Karpas-422 (cell line): ENCODE measurements at regions not wholly inside any gene's neighbourhood (a gene's known extent, or its start where the extent isn't known, plus 50 kb on each side); places are given as distances from the start of the nearest gene placed in this dataset.

Experiments
- DNase-seq: peaks from one replicate; pipeline ENCODE4 v3.0.0-alpha.2; 2015
- H2AFZ ChIP-seq: fragments of 200-600 bp; sonication (generic); 2 replicates; pipeline ENCODE4 v1.6.1; 2014; ENCODE audit warnings: antibody characterized with exemption, low read length, mixed read lengths
- H3K27ac ChIP-seq: fragments of 200-600 bp; sonication (generic); 2 replicates; pipeline ENCODE4 v1.5.1; 2014; ENCODE audit warnings: mild to moderate bottlenecking, low read length, moderate library complexity
- H3K27me3 ChIP-seq: fragments of 200-600 bp; sonication (generic); 2 replicates; pipeline ENCODE4 v1.6.1; 2014; ENCODE audit warnings: low read length, mixed read lengths
- H3K36me3 ChIP-seq: fragments of 200-600 bp; sonication (generic); 2 replicates; pipeline ENCODE4 v1.6.1; 2014; ENCODE audit warnings: low read length, mixed read lengths; ENCODE audit not compliant: insufficient read depth
- H3K4me1 ChIP-seq: fragments of 200-600 bp; sonication (generic); 2 replicates; pipeline ENCODE4 v1.6.1; 2014; ENCODE audit warnings: mild to moderate bottlenecking, low read length, mixed read lengths
- H3K4me2 ChIP-seq: fragments of 200-600 bp; sonication (generic); 2 replicates; pipeline ENCODE4 v1.6.1; 2014; ENCODE audit warnings: low read length, low read depth, mild to moderate bottlenecking; ENCODE audit not compliant: poor library complexity, severe bottlenecking
- H3K4me3 ChIP-seq: fragments of 200-600 bp; sonication (generic); 2 replicates; pipeline ENCODE4 v1.5.1; 2014; ENCODE audit warnings: mild to moderate bottlenecking, antibody characterized with exemption, low read length, mixed read lengths
- H3K79me2 ChIP-seq: fragments of 200-600 bp; sonication (generic); 2 replicates; pipeline ENCODE4 v1.6.1; 2014; ENCODE audit warnings: mild to moderate bottlenecking, low read length, mixed read lengths
- H3K9ac ChIP-seq: fragments of 200-600 bp; sonication (generic); 2 replicates; pipeline ENCODE4 v1.6.0; 2014; ENCODE audit warnings: low read length
- H3K9me2 ChIP-seq: fragments of 200-600 bp; sonication (generic), shearing (Covaris generic); replicated peaks from 2 replicates; pipeline ENCODE4 v1.6.0; 2014; ENCODE audit warnings: mild to moderate bottlenecking, low read length, moderate library complexity; ENCODE audit not compliant: insufficient read depth
- H3K9me3 ChIP-seq: fragments of 300-700, 200-600 bp; sonication (generic); 2 replicates; pipeline ENCODE4 v1.6.1; 2014; ENCODE audit warnings: low read length, mixed read lengths
- H4K20me1 ChIP-seq: fragments of 200-600 bp; sonication (generic); 2 replicates; pipeline ENCODE4 v1.6.1; 2014; ENCODE audit warnings: mild to moderate bottlenecking, antibody characterized with exemption, low read length, low read depth; ENCODE audit not compliant: insufficient read depth

- H3K27ac ChIP-seq = no peak overlapping the region
- H3K4me3 ChIP-seq = no peak overlapping the region
- no peaks in the 10 kb centered on the region for H3K9me3 ChIP-seq
- H3K9me2 ChIP-seq = no peaks in the 10 kb centered on the region
- H3K4me2 ChIP-seq = no peak overlapping the region
- no peaks in the 10 kb centered on the region; the same call in 1 of the 2 replicates for H3K27me3 ChIP-seq
- peak; percentile 74 for DNase-seq
- no peaks in the 10 kb centered on the region for H3K36me3 ChIP-seq
- no peaks in the 10 kb centered on the region for H4K20me1 ChIP-seq
- no peak overlapping the region for H3K9ac ChIP-seq
- no peaks in the 10 kb centered on the region for H3K79me2 ChIP-seq
- H2AFZ ChIP-seq = no peak overlapping the region
- no peaks in the 10 kb centered on the region for H3K4me1 ChIP-seq
These were observed 142.4 kb downstream of the MREG start for GRCh38 chr2:215870986-215871385.

GRCh38 chr2:215870088-215870490 is 143.3 kb downstream of the MREG start:
- Histone ChIP-seq H3K4me3 (no peak overlapping the region), H3K27ac (no peak overlapping the region), H3K4me1 (no peaks in the 10 kb centered on the region), H4K20me1 (no peaks in the 10 kb centered on the region), H3K9ac (no peak overlapping the region), H3K36me3 (no peaks in the 10 kb centered on the region), H2AFZ (no peak overlapping the region), H3K4me2 (no peak overlapping the region), H3K9me3 (no peaks in the 10 kb centered on the region), H3K27me3 (no peaks in the 10 kb centered on the region), H3K9me2 (no peaks in the 10 kb centered on the region), H3K79me2 (no peaks in the 10 kb centered on the region)
- no peak for DNase-seq

DNA sequence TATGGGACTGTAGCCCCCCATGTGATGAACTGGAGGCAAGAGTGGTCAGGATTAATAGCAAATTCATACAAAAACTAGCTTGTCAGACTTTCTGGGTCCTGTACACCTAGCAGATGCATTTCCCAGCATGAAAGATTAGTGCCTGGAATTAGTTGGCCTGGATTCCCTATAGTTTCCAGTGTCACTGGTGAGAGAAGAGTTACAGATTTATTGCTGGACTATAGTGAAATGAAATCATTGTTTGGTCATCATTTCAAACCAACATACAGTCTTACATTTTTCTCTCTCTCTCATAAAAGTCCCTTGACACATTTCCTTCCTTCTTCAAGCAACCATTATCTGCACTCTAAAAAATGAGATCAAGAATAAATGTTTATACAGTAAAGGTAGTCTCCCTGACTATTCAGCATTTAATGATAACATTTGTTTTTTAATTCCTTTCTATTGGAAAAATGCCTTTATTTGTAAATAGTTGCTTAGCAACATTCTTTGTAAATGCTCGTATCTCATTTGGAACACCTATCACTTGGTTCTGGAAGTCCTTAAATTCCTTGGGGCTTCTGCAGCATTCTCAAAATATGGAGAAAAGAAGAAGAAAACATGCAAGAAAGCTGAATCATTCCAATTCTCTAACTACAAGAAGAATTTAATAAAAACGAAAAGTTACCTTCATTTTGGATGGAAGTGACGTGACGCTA is 144.4 kb downstream of the MREG start:
- no peaks in the 10 kb centered on the region for H3K79me2 ChIP-seq
- no peak for DNase-seq
- no peak overlapping the region for H3K4me2 ChIP-seq
- no peaks in the 10 kb centered on the region for H3K9me3 ChIP-seq
- H3K9me2 ChIP-seq = no peaks in the 10 kb centered on the region
- H4K20me1 ChIP-seq = no peaks in the 10 kb centered on the region
- no peak overlapping the region for H3K9ac ChIP-seq
- no peaks in the 10 kb centered on the region for H3K4me1 ChIP-seq
- H3K27me3 ChIP-seq = no peaks in the 10 kb centered on the region
- H3K4me3 ChIP-seq = no peak overlapping the region
- 0 out of 2 replicates have a peak overlapping the region, but pooled peaks have one; percentile 26 for H2AFZ ChIP-seq
- no peaks in the 10 kb centered on the region for H3K36me3 ChIP-seq
- no peak overlapping the region for H3K27ac ChIP-seq

- Histone ChIP-seq H3K9me3 (no peaks in the 10 kb centered on the region), H3K4me1 (no peaks in the 10 kb centered on the region), H4K20me1 (no peaks in the 10 kb centered on the region), H3K27ac (no peak overlapping the region), H3K4me2 (no peak overlapping the region), H3K27me3 (no peaks in the 10 kb centered on the region), H3K36me3 (no peaks in the 10 kb centered on the region), H3K79me2 (no peaks in the 10 kb centered on the region), H2AFZ (no peak overlapping the region), H3K9ac (no peak overlapping the region), H3K4me3 (no peak overlapping the region), H3K9me2 (no peaks in the 10 kb centered on the region)
- DNase-seq = no peak
These were observed 146.7 kb downstream of the MREG start for GRCh38 chr2:215866606-215867005.

DNA sequence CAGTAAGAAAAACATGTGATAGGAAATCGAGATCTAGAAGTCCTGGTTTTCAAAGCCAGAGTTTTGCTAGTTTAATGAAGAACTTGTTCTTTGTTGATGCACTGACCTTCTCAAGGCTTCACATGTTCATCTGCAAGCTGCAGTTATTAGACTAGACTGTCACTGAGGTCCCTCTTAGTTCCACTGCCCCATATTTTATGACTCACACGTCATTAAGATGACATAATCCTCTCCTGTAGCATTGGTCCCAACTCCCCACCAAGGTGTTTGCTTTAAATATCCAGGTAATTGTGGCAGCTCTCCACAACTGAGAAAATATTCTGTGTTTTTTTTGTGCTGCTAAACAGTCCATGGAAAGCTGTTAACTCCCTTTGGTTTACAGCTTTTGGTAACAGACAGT is 149.7 kb downstream of the MREG start:
- Histone ChIP-seq H3K4me3 (no peak overlapping the region), H3K9me2 (no peaks in the 10 kb centered on the region), H3K27me3 (no peaks in the 10 kb centered on the region), H3K4me2 (no peak overlapping the region), H3K9ac (no peak overlapping the region), H3K36me3 (no peaks in the 10 kb centered on the region), H3K27ac (no peak overlapping the region), H3K79me2 (no peaks in the 10 kb centered on the region), H4K20me1 (no peaks in the 10 kb centered on the region), H3K9me3 (no peaks in the 10 kb centered on the region), H3K4me1 (no peaks in the 10 kb centered on the region), H2AFZ (no peak overlapping the region)
- no peak for DNase-seq

DNA sequence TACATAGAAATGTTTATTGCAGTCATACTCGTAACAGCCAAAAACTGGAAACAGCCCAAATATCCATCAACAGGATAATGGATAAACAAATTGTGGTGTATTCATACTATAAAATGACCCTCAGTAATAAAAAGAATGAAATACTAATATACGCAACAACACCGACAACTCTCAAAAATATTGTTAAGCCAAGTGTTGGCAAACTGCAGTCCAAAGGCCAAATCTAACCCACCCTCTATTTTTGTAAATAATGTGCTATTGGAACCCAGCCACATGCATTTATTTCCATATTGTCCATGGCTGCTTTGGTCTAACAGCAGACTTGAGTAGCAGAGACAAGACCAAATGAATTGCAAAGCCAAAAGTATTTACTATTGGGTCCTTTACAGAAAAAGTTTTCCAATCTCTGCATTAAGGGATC is 151.0 kb downstream of the MREG start:
- no peak for DNase-seq
- Histone ChIP-seq H3K4me1 (no peaks in the 10 kb centered on the region), H3K27ac (no peak overlapping the region), H3K4me2 (no peak overlapping the region), H3K27me3 (0 out of 2 replicates have a peak, but pooled peaks cover under 1% of the 10 kb centered on the region), H3K79me2 (no peaks in the 10 kb centered on the region), H4K20me1 (no peaks in the 10 kb centered on the region), H3K9me2 (no peaks in the 10 kb centered on the region), H3K36me3 (no peaks in the 10 kb centered on the region), H3K4me3 (no peak overlapping the region), H2AFZ (no peak overlapping the region), H3K9me3 (no peaks in the 10 kb centered on the region), H3K9ac (no peak overlapping the region)

DNA sequence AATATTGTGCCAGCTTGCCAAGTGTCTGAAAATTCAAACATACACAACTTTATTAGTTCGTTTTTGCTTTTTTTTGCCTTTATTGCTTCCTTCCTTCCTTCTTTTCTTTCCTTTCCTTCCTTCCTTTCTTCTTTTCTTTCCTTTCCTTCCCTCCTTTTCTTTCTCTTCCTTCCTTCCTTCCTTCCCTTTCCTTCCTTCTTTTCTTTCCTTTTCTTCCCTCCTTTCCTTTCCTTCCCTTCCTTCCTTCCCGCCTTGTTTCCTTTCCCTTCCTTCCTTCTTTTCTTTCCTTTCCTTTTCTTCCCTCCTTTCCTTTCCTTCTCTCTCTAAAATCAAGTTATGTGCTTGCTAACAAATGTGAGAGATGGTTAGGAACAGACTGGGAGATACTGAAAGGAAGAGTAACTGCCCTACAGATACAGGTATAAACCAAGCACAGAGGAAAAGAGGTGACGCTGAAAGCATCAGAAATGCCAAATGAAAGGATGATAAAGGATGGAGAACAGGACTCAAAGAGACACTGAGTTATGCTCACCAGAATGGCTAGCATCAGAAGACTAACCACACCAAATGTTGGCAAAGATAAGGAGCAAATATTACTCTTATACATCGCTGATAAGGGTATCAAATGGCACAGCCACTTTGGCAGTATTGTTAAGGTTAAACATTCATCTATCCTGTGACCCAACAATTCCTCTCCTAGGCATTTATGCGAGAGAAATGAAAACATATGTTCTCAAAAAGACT is 151.6 kb downstream of the MREG start:
- no peak overlapping the region for H3K27ac ChIP-seq
- no peak overlapping the region for H3K4me2 ChIP-seq
- H4K20me1 ChIP-seq = no peaks in the 10 kb centered on the region
- no peak overlapping the region for H3K4me3 ChIP-seq
- no peaks in the 10 kb centered on the region for H3K4me1 ChIP-seq
- no peaks in the 10 kb centered on the region for H3K79me2 ChIP-seq
- DNase-seq = no peak
- H3K9me2 ChIP-seq = no peaks in the 10 kb centered on the region
- H3K27me3 ChIP-seq = 0 out of 2 replicates have a peak, but pooled peaks cover 4% of the 10 kb centered on the region
- H3K9me3 ChIP-seq = no peaks in the 10 kb centered on the region
- no peak overlapping the region for H3K9ac ChIP-seq
- H2AFZ ChIP-seq = no peak overlapping the region
- no peaks in the 10 kb centered on the region for H3K36me3 ChIP-seq

DNA sequence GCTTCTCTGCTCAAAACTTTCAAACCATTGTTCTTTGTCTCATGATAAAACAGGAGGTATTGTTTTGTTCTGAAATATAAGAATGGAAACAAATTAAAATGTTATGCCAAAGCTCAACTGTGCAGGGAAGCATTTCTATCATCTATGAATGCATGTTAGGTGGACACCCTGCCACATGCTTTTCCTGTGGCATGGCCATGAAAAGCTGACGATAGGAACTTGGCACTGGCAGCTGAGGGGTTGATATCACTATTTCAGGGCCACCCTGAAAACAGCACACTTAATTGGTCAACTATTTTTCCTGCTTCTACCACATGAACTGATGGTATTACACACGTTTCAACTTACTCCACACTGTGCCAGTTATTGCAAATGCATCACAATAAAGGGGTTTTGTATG is 157.3 kb downstream of the MREG start:
- Histone ChIP-seq H3K79me2 (no peaks in the 10 kb centered on the region), H3K36me3 (no peaks in the 10 kb centered on the region; the same call in 1 of the 2 replicates), H2AFZ (no peak overlapping the region), H3K4me2 (no peak overlapping the region), H4K20me1 (no peaks in the 10 kb centered on the region), H3K27ac (no peak overlapping the region), H3K27me3 (0 out of 2 replicates have a peak, but pooled peaks cover 4% of the 10 kb centered on the region), H3K9me3 (peaks cover 6% of the 10 kb centered on the region; the same call in 1 of the 2 replicates), H3K9me2 (no peaks in the 10 kb centered on the region), H3K4me1 (no peaks in the 10 kb centered on the region), H3K9ac (no peak overlapping the region), H3K4me3 (no peak overlapping the region)
- no peak for DNase-seq
